ENCODE measurements at regions not wholly inside any gene's neighbourhood (a gene's known extent, or its start where the extent isn't known, plus 50 kb on each side); places are given as distances from the start of the nearest gene placed in this dataset.
A peak's percentile ranks its signal among the peaks of the same experiment; 100 is the strongest.

DNA sequence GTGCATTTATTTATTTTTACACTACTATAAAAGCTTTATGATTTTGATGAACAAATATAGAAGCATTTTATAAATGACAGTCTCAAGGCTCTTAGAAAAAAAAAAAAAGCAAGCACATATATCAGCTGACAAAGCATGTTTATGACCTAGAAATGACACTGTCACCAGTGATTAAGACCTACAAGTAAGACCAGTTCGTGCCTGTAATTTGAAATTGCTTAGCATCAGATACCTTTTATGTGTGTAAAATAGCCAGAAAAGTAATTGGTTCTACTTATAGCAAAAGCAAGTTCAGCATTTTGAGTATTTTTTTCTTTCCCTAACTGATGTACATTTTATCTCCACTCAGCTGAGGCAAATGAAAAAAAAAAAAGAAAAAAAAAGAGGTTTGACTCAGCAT lies 808.4 kb downstream of the CDH18 start (continued):
- TF ChIP-seq ATF7 (IDR thresholded peaks at IDR 0.05) = no peak
- TF ChIP-seq MAFG (tag; conservative IDR thresholded peaks at IDR 0.05) = peak; percentile 76
- peak; percentile 82 for TF ChIP-seq ZNF316 (IDR thresholded peaks at IDR 0.05)
- TF ChIP-seq CBFA2T2 (conservative IDR thresholded peaks at IDR 0.05) = no peak
- TF ChIP-seq SOX6 (IDR thresholded peaks at IDR 0.05) = no peak
- no peak for TF ChIP-seq TAF15 (IDR thresholded peaks at IDR 0.05; ENCODE audit: low read depth, low read length)
- TF ChIP-seq CHCHD3 (CRISPR knock-in tag; IDR thresholded peaks at IDR 0.05) = no peak
- TF ChIP-seq MEIS2 (IDR thresholded peaks at IDR 0.05; ENCODE audit: partially characterized antibody) = peak; percentile 27
- TF ChIP-seq, protein P1, sequence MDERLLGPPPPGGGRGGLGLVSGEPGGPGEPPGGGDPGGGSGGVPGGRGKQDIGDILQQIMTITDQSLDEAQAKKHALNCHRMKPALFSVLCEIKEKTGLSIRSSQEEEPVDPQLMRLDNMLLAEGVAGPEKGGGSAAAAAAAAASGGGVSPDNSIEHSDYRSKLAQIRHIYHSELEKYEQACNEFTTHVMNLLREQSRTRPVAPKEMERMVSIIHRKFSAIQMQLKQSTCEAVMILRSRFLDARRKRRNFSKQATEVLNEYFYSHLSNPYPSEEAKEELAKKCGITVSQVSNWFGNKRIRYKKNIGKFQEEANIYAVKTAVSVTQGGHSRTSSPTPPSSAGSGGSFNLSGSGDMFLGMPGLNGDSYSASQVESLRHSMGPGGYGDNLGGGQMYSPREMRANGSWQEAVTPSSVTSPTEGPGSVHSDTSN (CRISPR knock-in tag; IDR thresholded peaks at IDR 0.05; ENCODE audit: low read depth) = no peak
- TF ChIP-seq, protein P1 (tag; conservative IDR thresholded peaks at IDR 0.05; ENCODE audit: low read depth) = peak; percentile 58; the same call in 1 of the 2 replicates
- TF ChIP-seq PKNOX1 (IDR thresholded peaks at IDR 0.05) = peak; percentile 41
- no peak for TF ChIP-seq GABPA (tag; conservative IDR thresholded peaks at IDR 0.05; ENCODE audit: low read depth)
- no peak for TF ChIP-seq USF1 (CRISPR knock-in tag; IDR thresholded peaks at IDR 0.05)
- no peak for TF ChIP-seq ZBTB33 (CRISPR knock-in tag; IDR thresholded peaks at IDR 0.05)
- TF ChIP-seq MYBL2 (IDR thresholded peaks at IDR 0.05; ENCODE audit: low read depth) = no peak
- no peak for TF ChIP-seq MYBL2 (CRISPR knock-in tag; IDR thresholded peaks at IDR 0.05; ENCODE audit: borderline replicate concordance)
- no peak for TF ChIP-seq POLR2A (conservative IDR thresholded peaks at IDR 0.05)
- TF ChIP-seq C11orf30 (IDR thresholded peaks at IDR 0.05; ENCODE audit: low read depth) = peak; percentile 50; the same call in 1 of the 2 replicates
- no peak for TF ChIP-seq HBP1 (CRISPR knock-in tag; IDR thresholded peaks at IDR 0.05)
